Neuronal stem cell (in vitro differentiated cells): ENCODE measurements at regions not wholly inside any gene's neighbourhood (a gene's known extent, or its start where the extent isn't known, plus 50 kb on each side); places are given as distances from the start of the nearest gene placed in this dataset.

ENCODE experiments used
- DNase-seq: peaks from one replicate; pipeline ENCODE4 v3.0.0-alpha.2; 2013; ENCODE audit warnings: low spot score
- H2AFZ ChIP-seq: one replicate; pipeline ENCODE4 v1.6.1; 2013; ENCODE audit warnings: mild to moderate bottlenecking, low read length, inconsistent platforms
- H2AK5ac ChIP-seq: 2 replicates; pipeline ENCODE4 v1.6.1; 2013; ENCODE audit warnings: low read depth, mild to moderate bottlenecking, inconsistent platforms, low read length, moderate library complexity, mixed read lengths
- H2BK120ac ChIP-seq: 2 replicates; pipeline ENCODE4 v1.6.1; 2013; ENCODE audit warnings: low read depth, mild to moderate bottlenecking, inconsistent platforms, low read length, moderate library complexity, mixed read lengths
- H2BK12ac ChIP-seq: one replicate; pipeline ENCODE4 v1.6.1; 2013; ENCODE audit warnings: low read length, inconsistent platforms
- H2BK15ac ChIP-seq: 2 replicates; pipeline ENCODE4 v1.6.1; 2013; ENCODE audit warnings: mild to moderate bottlenecking, low read length, inconsistent platforms, mixed read lengths
- H2BK5ac ChIP-seq: one replicate; pipeline ENCODE4 v1.6.1; 2013; ENCODE audit warnings: inconsistent platforms, mild to moderate bottlenecking, low read length, moderate library complexity
- H3K14ac ChIP-seq: one replicate; pipeline ENCODE4 v1.6.1; 2013; ENCODE audit warnings: low read length, inconsistent platforms
- H3K18ac ChIP-seq: 2 replicates; pipeline ENCODE4 v1.6.1; 2013; ENCODE audit warnings: low read length, inconsistent platforms
- H3K23ac ChIP-seq: 2 replicates; pipeline ENCODE4 v1.6.1; 2013; ENCODE audit warnings: low read depth, mild to moderate bottlenecking, mixed read lengths, low read length, inconsistent platforms; ENCODE audit not compliant: poor library complexity
- H3K27ac ChIP-seq: replicated peaks from 3 replicates; pipeline ENCODE4 v1.5.1; 2013; ENCODE audit warnings: low read length, inconsistent platforms
- H3K27me3 ChIP-seq, 3 experiments: 2 replicates each; pipeline ENCODE4 v1.6.1; 2013; ENCODE audit warnings: low read length in 3 of 3, mild to moderate bottlenecking in 2 of 3, inconsistent platforms in 1 of 3, low read depth in 1 of 3, mixed read lengths in 1 of 3, moderate library complexity in 1 of 3; ENCODE audit not compliant: control insufficient read depth in 3 of 3, insufficient read depth in 3 of 3
- H3K36me3 ChIP-seq, 2 donors: replicated peaks in 1 of 2; 2 replicates each; pipeline ENCODE4 v1.6.1; 2013; ENCODE audit warnings: low read length in 2 of 2; ENCODE audit not compliant: control insufficient read depth in 2 of 2, insufficient read depth in 2 of 2
- H3K4ac ChIP-seq: 2 replicates; pipeline ENCODE4 v1.6.1; 2013; ENCODE audit warnings: inconsistent platforms, mild to moderate bottlenecking, low read length, moderate library complexity
- H3K4me1 ChIP-seq, 2 donors: 1 replicate in 1 of 2; 2 replicates in 1 of 2; pipeline ENCODE4 v1.6.1; 2013; ENCODE audit warnings: low read length in 2 of 2, low read depth in 1 of 2; ENCODE audit not compliant: control insufficient read depth in 2 of 2, insufficient read depth in 1 of 2
- H3K4me2 ChIP-seq: one replicate; pipeline ENCODE4 v1.6.1; 2013; ENCODE audit warnings: mild to moderate bottlenecking, low read length, inconsistent platforms; ENCODE audit not compliant: insufficient read depth, poor library complexity, severe bottlenecking
- H3K4me3 ChIP-seq, 2 donors: 2 replicates each; pipeline ENCODE4 v1.5.1; 2013; ENCODE audit warnings: low read length in 2 of 2, mild to moderate bottlenecking in 2 of 2, inconsistent platforms in 1 of 2, moderate library complexity in 1 of 2
- H3K79me1 ChIP-seq: one replicate; pipeline ENCODE4 v1.6.1; 2013; ENCODE audit warnings: low read depth, mild to moderate bottlenecking, inconsistent platforms, low read length, moderate library complexity
- H3K9ac ChIP-seq: one replicate; pipeline ENCODE4 v1.6.1; 2013; ENCODE audit warnings: mild to moderate bottlenecking, low read depth, low read length, inconsistent platforms; ENCODE audit not compliant: poor library complexity
- H3K9me3 ChIP-seq, 2 donors: replicated peaks in 1 of 2; 2 replicates each; pipeline versions ENCODE3 to v1.6.1; 2013; ENCODE audit warnings: low read length in 2 of 2, mild to moderate bottlenecking in 2 of 2, inconsistent platforms in 1 of 2, low read depth in 1 of 2, mixed read lengths in 1 of 2, moderate library complexity in 1 of 2; ENCODE audit not compliant: control insufficient read depth in 2 of 2, insufficient read depth in 1 of 2
- H4K8ac ChIP-seq: one replicate; pipeline ENCODE4 v1.6.1; 2013; ENCODE audit warnings: low read depth, mild to moderate bottlenecking, inconsistent platforms, low read length, moderate library complexity
- H4K91ac ChIP-seq: one replicate; pipeline ENCODE4 v1.6.1; 2013; ENCODE audit warnings: low read length, low read depth, mild to moderate bottlenecking, inconsistent platforms; ENCODE audit not compliant: poor library complexity
- WGBS, 2 donors: extraction: QIAGEN DNeasy Blood & Tissue Kit; methylation state at CpG; one replicate each; pipeline ENCODE4 v1.1.7; 2013; ENCODE audit warnings: missing lambda C conversion rate in 2 of 2, mixed read lengths in 1 of 2; ENCODE audit not compliant: insufficient read length in 2 of 2, insufficient replicate concordance in 1 of 2; ENCODE audit errors: extremely low coverage in 2 of 2; 5-methylcytosine and 5-hydroxymethylcytosine counted together

GRCh38 chr13:108376308-108376707, 106.8 kb downstream of the TNFSF13B start:
- H3K4me3 ChIP-seq = no peak overlapping the region
- no peak overlapping the region for H3K18ac ChIP-seq
- no peak overlapping the region for H3K27ac ChIP-seq
- no peak overlapping the region for H4K91ac ChIP-seq
- H3K9ac ChIP-seq = no peak overlapping the region
- no peak overlapping the region for H2BK5ac ChIP-seq
- no peak overlapping the region for H3K14ac ChIP-seq
- no peak overlapping the region for H2AK5ac ChIP-seq
- no peaks in the 10 kb centered on the region for H3K36me3 ChIP-seq
- no peaks in the 10 kb centered on the region for H3K79me1 ChIP-seq
- WGBS, 2 donors = no CpG with 5 or more reads among the region's 2 CpGs
- H2BK120ac ChIP-seq = no peak overlapping the region
- no peak for DNase-seq
- H3K4me2 ChIP-seq = no peak overlapping the region
- H3K23ac ChIP-seq = no peak overlapping the region
- H2BK15ac ChIP-seq = no peak overlapping the region
- no peaks in the 10 kb centered on the region for H3K9me3 ChIP-seq
- no peaks in the 10 kb centered on the region for H3K27me3 ChIP-seq
- no peaks in the 10 kb centered on the region for H3K4me1 ChIP-seq
- H2AFZ ChIP-seq = no peak overlapping the region
- H2BK12ac ChIP-seq = no peak overlapping the region
- no peak overlapping the region for H3K4ac ChIP-seq
- H4K8ac ChIP-seq = no peak overlapping the region

- H3K4me1 ChIP-seq = no peaks in the 10 kb centered on the region
- no peak overlapping the region for H3K9ac ChIP-seq
- no CpG with 5 or more reads among the region's 6 CpGs for WGBS, 2 donors
- H3K4me2 ChIP-seq = no peak overlapping the region
- no peak for DNase-seq
- H3K23ac ChIP-seq = no peak overlapping the region
- H3K4me3 ChIP-seq = no peak overlapping the region
- no peak overlapping the region for H4K8ac ChIP-seq
- no peaks in the 10 kb centered on the region for H3K9me3 ChIP-seq
- H2BK12ac ChIP-seq = no peak overlapping the region
- no peak overlapping the region for H2BK15ac ChIP-seq
- H3K36me3 ChIP-seq = no peaks in the 10 kb centered on the region
- no peak overlapping the region for H4K91ac ChIP-seq
- H3K27ac ChIP-seq = no peak overlapping the region
- H2AFZ ChIP-seq = no peak overlapping the region
- H3K27me3 ChIP-seq = no peaks in the 10 kb centered on the region
- H3K18ac ChIP-seq = no peak overlapping the region
- H3K4ac ChIP-seq = no peak overlapping the region
- no peak overlapping the region for H2BK5ac ChIP-seq
- H3K79me1 ChIP-seq = no peaks in the 10 kb centered on the region
- H3K14ac ChIP-seq = no peak overlapping the region
- H2AK5ac ChIP-seq = no peak overlapping the region
- no peak overlapping the region for H2BK120ac ChIP-seq
These were observed 108.2 kb downstream of the TNFSF13B start for GRCh38 chr13:108377646-108378206.

- Histone ChIP-seq H3K36me3 (peaks cover 0 to 2% of the 10 kb centered on the region in 2 donors), H3K9me3 (no peaks in the 10 kb centered on the region), H3K27ac (no peak overlapping the region), H2AFZ (peak overlapping the region; percentile 47), H4K91ac (no peak overlapping the region), H3K9ac (no peak overlapping the region), H3K23ac (no peak overlapping the region), H2BK15ac (no peak overlapping the region), H4K8ac (no peak overlapping the region), H3K27me3 (peaks cover 0 to 3% (median 0%) of the 10 kb centered on the region in 3 experiments), H2BK5ac (no peak overlapping the region), H3K4ac (no peak overlapping the region), H3K14ac (no peak overlapping the region), H2AK5ac (no peak overlapping the region), H3K4me3 (no peak overlapping the region), H2BK120ac (no peak overlapping the region), H3K18ac (no peak overlapping the region), H3K4me1 (peaks cover 0 to 1% of the 10 kb centered on the region in 2 donors), H3K79me1 (no peaks in the 10 kb centered on the region), H3K4me2 (no peak overlapping the region), H2BK12ac (no peak overlapping the region)
- DNase-seq = no peak
- no CpG with 5 or more reads among the region's 3 CpGs for WGBS, 2 donors
These were observed 114.1 kb downstream of the TNFSF13B start for GRCh38 chr13:108383667-108384066.

GRCh38 chr13:108387156-108387555, 117.6 kb downstream of the TNFSF13B start:
- Histone ChIP-seq H4K91ac (no peak overlapping the region), H2BK5ac (no peak overlapping the region), H2BK15ac (no peak overlapping the region), H2AK5ac (no peak overlapping the region), H3K79me1 (no peaks in the 10 kb centered on the region), H3K4me1 (peaks cover 0 to 1% of the 10 kb centered on the region in 2 donors), H3K4me2 (no peak overlapping the region), H3K9me3 (no peaks in the 10 kb centered on the region), H3K23ac (no peak overlapping the region), H4K8ac (no peak overlapping the region), H3K4ac (no peak overlapping the region), H3K18ac (no peak overlapping the region), H3K14ac (no peak overlapping the region), H2BK120ac (no peak overlapping the region), H3K36me3 (peaks cover 0 to 2% of the 10 kb centered on the region in 2 donors), H3K9ac (no peak overlapping the region), H3K27me3 (peaks cover 0 to 3% (median 0%) of the 10 kb centered on the region in 3 experiments), H3K4me3 (no peak overlapping the region), H3K27ac (no peak overlapping the region), H2AFZ (no peak overlapping the region), H2BK12ac (no peak overlapping the region)
- DNase-seq = no peak
- no CpG with 5 or more reads among the region's 3 CpGs for WGBS, 2 donors
